Keratinocyte (primary cell): ENCODE measurements at regions not wholly inside any gene's neighbourhood (a gene's known extent, or its start where the extent isn't known, plus 50 kb on each side); places are given as distances from the start of the nearest gene placed in this dataset.

Experiments
- DNase-seq: peaks from one replicate; pipeline ENCODE4 v3.0.0-alpha.2; 2011; ENCODE audit warnings: low read depth, missing footprints, low spot score
- FAIRE-seq: peaks from 2 replicates; lab custom pipeline; 2011; peaks lifted over from hg19 to GRCh38; lab: Jason Lieb, UNC
- H2AFZ ChIP-seq: 2 replicates; pipeline ENCODE4 v1.6.0; 2012; ENCODE audit warnings: low read length, control low read depth, inconsistent platforms; ENCODE audit not compliant: control insufficient read depth
- H3K27ac ChIP-seq: 2 replicates; pipeline ENCODE4 v1.5.1; 2011; ENCODE audit warnings: low read length; ENCODE audit not compliant: control insufficient read depth, insufficient read depth
- H3K27me3 ChIP-seq: 3 replicates; pipeline ENCODE4 v1.6.0; 2011; ENCODE audit warnings: low read length; ENCODE audit not compliant: control insufficient read depth, insufficient read depth; ENCODE audit errors: extremely low read depth
- H3K36me3 ChIP-seq, 2 experiments: 2 replicates in 1 of 2; 3 replicates in 1 of 2; pipeline ENCODE4 v1.5.1; 2011; ENCODE audit warnings: low read length in 2 of 2, mild to moderate bottlenecking in 1 of 2; ENCODE audit not compliant: control insufficient read depth in 2 of 2, insufficient read depth in 2 of 2; ENCODE audit errors: extremely low read depth in 1 of 2
- H3K4me1 ChIP-seq: 3 replicates; pipeline ENCODE4 v1.5.1; 2011; ENCODE audit warnings: low read length; ENCODE audit not compliant: control insufficient read depth, insufficient read depth; ENCODE audit errors: extremely low read depth
- H3K4me2 ChIP-seq: 3 replicates; pipeline ENCODE4 v1.6.0; 2011; ENCODE audit warnings: low read depth, low read length; ENCODE audit not compliant: control insufficient read depth, insufficient read depth; ENCODE audit errors: extremely low read depth
- H3K4me3 ChIP-seq, 3 experiments: fragments of 200-600 bp in 1 of 3; sonication (generic) in 1 of 3; 2 replicates in 2 of 3; 3 replicates in 1 of 3; pipeline ENCODE4 v1.5.1; 2011 to 2016; ENCODE audit warnings: low read length in 3 of 3, mild to moderate bottlenecking in 3 of 3, control low read depth in 2 of 3, inconsistent platforms in 1 of 3, low read depth in 1 of 3, mixed read lengths in 1 of 3, mixed run types in 1 of 3, moderate library complexity in 1 of 3; ENCODE audit not compliant: control insufficient read depth in 2 of 3, insufficient read depth in 2 of 3; ENCODE audit errors: extremely low read depth in 1 of 3
- H3K79me2 ChIP-seq: 2 replicates; pipeline ENCODE4 v1.6.0; 2012; ENCODE audit warnings: low read length; ENCODE audit not compliant: control insufficient read depth, insufficient read depth
- H3K9ac ChIP-seq: 3 replicates; pipeline ENCODE4 v1.6.0; 2011; ENCODE audit warnings: low read length; ENCODE audit not compliant: control insufficient read depth, insufficient read depth; ENCODE audit errors: extremely low read depth
- H3K9me1 ChIP-seq: 3 replicates; pipeline ENCODE4 v1.6.0; 2011; ENCODE audit warnings: low read length; ENCODE audit not compliant: control insufficient read depth, insufficient read depth; ENCODE audit errors: extremely low read depth
- H3K9me3 ChIP-seq: 2 replicates; pipeline ENCODE4 v1.5.1; 2012; ENCODE audit warnings: low read depth, low read length; ENCODE audit not compliant: control insufficient read depth
- H4K20me1 ChIP-seq: 3 replicates; pipeline ENCODE4 v1.6.0; 2011; ENCODE audit warnings: low read length; ENCODE audit not compliant: control insufficient read depth, insufficient read depth; ENCODE audit errors: extremely low read depth
- EZH2 ChIP-seq: IDR thresholded peaks from one replicate; pipeline ENCODE4 v1.6.1; 2012; ENCODE audit warnings: inconsistent platforms, mild to moderate bottlenecking, low read length, moderate library complexity
- dilution Hi-C: fragments of 300-500 bp; cut with MboI; formaldehyde crosslinking; loops from one replicate; pipeline ENCODE4 v1.7.0; 2020; ENCODE audit warnings: low sequenced_read_pairs; ENCODE audit not compliant: extremely low pct_ligation_motif_present
- TF ChIP-seq, protein P1 (sequence below), 3 experiments: IDR thresholded peaks in 1 of 3; conservative IDR thresholded peaks in 1 of 3; optimal IDR thresholded peaks in 1 of 3; 2 replicates in 2 of 3; 3 replicates in 1 of 3; pipeline versions ENCODE3 to v1.5.1; 2011; ENCODE audit warnings: low read length in 3 of 3, mild to moderate bottlenecking in 3 of 3, moderate library complexity in 2 of 3, control low read depth in 1 of 3, inconsistent platforms in 1 of 3; ENCODE audit not compliant: insufficient read depth in 2 of 3; ENCODE audit errors: extremely low read depth in 1 of 3

DNA sequence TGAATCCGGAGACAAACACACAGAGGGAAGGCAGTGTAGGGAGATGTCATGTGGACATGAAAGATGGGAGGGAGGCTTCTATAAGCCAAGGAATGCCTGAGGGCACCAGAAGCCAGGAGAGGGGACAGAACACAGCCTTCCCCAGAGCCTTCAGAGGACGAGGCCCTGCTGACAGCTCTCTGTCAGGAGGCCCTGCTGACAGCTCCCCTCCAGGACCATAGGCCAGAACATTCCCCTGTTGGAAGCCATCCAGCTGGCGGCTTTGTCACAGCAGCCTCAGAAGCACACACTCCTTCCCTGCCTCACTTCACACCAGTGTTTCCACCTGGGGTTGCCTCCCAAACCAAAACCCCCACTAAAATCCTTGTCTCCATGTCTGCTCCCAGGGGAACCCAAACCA, 171.3 kb upstream of the ID2 start:
- H3K27ac ChIP-seq: no peak overlapping the region
- H3K4me2 ChIP-seq: no peak overlapping the region
- H4K20me1 ChIP-seq: no peaks in the 10 kb centered on the region
- FAIRE-seq (no peak), DNase-seq (no peak)
- H3K4me1 ChIP-seq: peaks cover 4% of the 10 kb centered on the region
- H3K27me3 ChIP-seq: peaks cover 4% of the 10 kb centered on the region
- H3K36me3 ChIP-seq: no peaks in the 10 kb centered on the region
- TF ChIP-seq, protein P1, sequence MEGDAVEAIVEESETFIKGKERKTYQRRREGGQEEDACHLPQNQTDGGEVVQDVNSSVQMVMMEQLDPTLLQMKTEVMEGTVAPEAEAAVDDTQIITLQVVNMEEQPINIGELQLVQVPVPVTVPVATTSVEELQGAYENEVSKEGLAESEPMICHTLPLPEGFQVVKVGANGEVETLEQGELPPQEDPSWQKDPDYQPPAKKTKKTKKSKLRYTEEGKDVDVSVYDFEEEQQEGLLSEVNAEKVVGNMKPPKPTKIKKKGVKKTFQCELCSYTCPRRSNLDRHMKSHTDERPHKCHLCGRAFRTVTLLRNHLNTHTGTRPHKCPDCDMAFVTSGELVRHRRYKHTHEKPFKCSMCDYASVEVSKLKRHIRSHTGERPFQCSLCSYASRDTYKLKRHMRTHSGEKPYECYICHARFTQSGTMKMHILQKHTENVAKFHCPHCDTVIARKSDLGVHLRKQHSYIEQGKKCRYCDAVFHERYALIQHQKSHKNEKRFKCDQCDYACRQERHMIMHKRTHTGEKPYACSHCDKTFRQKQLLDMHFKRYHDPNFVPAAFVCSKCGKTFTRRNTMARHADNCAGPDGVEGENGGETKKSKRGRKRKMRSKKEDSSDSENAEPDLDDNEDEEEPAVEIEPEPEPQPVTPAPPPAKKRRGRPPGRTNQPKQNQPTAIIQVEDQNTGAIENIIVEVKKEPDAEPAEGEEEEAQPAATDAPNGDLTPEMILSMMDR (optimal IDR thresholded peaks at IDR 0.05 in 1 of 3, IDR thresholded peaks at IDR 0.05 in 1 of 3, conservative IDR thresholded peaks at IDR 0.05 in 1 of 3; ENCODE audit: extremely low read depth in 1 of 3, insufficient read depth in 2 of 3, low read length in 3 of 3): no peak
- no peak for TF ChIP-seq EZH2
- dilution Hi-C loops: no loop called here
- H2AFZ ChIP-seq: no peak overlapping the region
- H3K9me1 ChIP-seq: no peaks in the 10 kb centered on the region
- H3K9ac ChIP-seq: no peak overlapping the region
- no peak overlapping the region for H3K4me3 ChIP-seq
- H3K9me3 ChIP-seq: peaks cover 1% of the 10 kb centered on the region
- H3K79me2 ChIP-seq: no peaks in the 10 kb centered on the region

DNA sequence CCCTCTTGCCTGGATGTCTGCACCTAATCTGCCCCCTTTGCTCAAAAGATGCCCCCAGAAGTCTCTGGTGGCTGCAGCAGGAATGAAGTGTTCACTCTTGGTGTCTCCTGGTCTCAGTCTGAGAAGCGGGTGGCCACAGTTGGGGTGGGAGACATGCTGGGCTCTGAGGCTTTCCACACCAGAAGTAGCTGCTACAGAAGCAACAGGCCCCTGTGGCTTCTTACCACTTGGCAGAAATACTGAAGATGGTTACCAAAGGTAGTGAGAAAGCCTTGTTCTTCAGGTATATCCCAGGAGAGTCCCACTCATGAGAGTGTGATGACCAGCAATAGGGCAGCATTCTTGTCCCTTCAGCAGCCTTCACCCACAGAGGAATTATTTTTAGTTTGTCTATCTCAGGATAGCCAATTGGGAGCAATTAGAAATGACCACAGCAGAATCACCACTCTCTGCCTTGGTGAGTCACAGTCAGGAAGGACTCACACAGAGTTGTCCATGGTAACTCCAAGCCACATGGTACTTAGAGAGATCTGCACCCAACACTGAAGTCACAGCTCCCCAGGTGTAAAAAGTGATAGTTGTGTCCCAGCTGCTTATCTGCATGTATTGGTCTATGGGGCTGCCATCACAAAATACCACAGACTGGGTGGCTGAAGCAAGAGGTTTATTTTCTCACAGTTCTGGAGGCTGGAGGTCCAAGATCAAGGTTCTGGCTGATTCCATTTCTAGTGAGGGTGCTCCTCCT, 169.8 kb upstream of the ID2 start:
- no peak overlapping the region for H3K27ac ChIP-seq
- no peaks in the 10 kb centered on the region for H3K9me1 ChIP-seq
- no peaks in the 10 kb centered on the region for H3K4me1 ChIP-seq
- dilution Hi-C loops: no loop called here
- H3K9ac ChIP-seq: no peak overlapping the region
- FAIRE-seq: no peak
- H3K79me2 ChIP-seq: no peaks in the 10 kb centered on the region
- no peaks in the 10 kb centered on the region for H3K36me3 ChIP-seq
- no peak overlapping the region for H3K4me2 ChIP-seq
- H3K27me3 ChIP-seq: peaks cover 4% of the 10 kb centered on the region
- H4K20me1 ChIP-seq: no peaks in the 10 kb centered on the region
- DNase-seq: no peak
- peaks cover 1% of the 10 kb centered on the region for H3K9me3 ChIP-seq
- H2AFZ ChIP-seq: no peak overlapping the region
- H3K4me3 ChIP-seq: no peak overlapping the region
- TF ChIP-seq, protein P1 (optimal IDR thresholded peaks at IDR 0.05 in 1 of 3, IDR thresholded peaks at IDR 0.05 in 1 of 3, conservative IDR thresholded peaks at IDR 0.05 in 1 of 3; ENCODE audit: extremely low read depth in 1 of 3, insufficient read depth in 2 of 3, low read length in 3 of 3): no peak
- no peak for TF ChIP-seq EZH2
